WI38 (cell line): ENCODE measurements at regions not wholly inside any gene's neighbourhood (a gene's known extent, or its start where the extent isn't known, plus 50 kb on each side); places are given as distances from the start of the nearest gene placed in this dataset.

Source experiments
- H3K4me3 ChIP-seq: 2 replicates; pipeline ENCODE4 v1.5.1; 2011; ENCODE audit warnings: low read depth, mild to moderate bottlenecking, control low read depth, low read length
- TF ChIP-seq, protein P1 (sequence below): IDR thresholded peaks from 2 replicates; pipeline ENCODE4 v1.5.1; 2012; ENCODE audit warnings: low read depth, mild to moderate bottlenecking, control low read depth, low read length

DNA sequence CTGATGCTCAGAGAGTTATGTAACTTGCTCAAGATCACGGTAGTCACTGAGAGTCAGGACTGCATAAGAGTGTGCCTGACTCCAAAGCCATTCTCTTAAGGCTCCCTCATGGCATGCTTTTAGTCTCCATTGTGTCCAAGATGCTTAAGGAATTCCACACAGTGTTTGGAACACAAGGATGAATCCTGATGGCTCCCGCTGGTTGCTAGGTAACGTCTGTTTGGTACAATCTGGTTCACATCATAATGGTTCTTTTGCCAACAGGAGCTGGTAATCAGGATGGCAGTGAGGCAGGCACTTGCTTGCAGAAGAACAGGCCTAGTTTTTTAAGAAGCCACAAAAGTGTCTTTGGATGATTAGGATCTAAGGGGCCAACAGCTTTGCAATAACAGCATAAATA lies 436.5 kb upstream of the DAB1 start:
- no peak overlapping the region for H3K4me3 ChIP-seq
- TF ChIP-seq, protein P1, sequence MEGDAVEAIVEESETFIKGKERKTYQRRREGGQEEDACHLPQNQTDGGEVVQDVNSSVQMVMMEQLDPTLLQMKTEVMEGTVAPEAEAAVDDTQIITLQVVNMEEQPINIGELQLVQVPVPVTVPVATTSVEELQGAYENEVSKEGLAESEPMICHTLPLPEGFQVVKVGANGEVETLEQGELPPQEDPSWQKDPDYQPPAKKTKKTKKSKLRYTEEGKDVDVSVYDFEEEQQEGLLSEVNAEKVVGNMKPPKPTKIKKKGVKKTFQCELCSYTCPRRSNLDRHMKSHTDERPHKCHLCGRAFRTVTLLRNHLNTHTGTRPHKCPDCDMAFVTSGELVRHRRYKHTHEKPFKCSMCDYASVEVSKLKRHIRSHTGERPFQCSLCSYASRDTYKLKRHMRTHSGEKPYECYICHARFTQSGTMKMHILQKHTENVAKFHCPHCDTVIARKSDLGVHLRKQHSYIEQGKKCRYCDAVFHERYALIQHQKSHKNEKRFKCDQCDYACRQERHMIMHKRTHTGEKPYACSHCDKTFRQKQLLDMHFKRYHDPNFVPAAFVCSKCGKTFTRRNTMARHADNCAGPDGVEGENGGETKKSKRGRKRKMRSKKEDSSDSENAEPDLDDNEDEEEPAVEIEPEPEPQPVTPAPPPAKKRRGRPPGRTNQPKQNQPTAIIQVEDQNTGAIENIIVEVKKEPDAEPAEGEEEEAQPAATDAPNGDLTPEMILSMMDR = no peak

DNA sequence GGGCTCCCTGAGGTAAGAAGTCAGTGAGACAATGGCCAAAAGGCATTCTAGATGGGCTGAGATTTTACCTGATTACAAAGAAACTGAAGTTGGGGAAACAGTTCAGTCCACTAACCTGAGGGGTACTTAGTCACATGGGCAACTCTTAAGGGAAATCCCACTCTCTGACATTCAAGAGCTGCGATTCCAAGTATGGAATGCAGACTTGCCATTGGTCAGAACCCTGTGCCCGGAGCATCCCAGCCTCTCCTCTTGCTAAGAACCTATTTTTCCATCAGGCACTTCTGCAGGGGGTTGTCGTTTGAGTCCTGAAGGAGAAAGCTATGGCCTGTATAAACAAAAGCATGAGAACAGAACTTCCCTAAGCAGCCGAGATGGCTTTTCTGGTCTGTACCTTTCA lies 434.9 kb upstream of the DAB1 start:
- TF ChIP-seq, protein P1 = no peak

DNA sequence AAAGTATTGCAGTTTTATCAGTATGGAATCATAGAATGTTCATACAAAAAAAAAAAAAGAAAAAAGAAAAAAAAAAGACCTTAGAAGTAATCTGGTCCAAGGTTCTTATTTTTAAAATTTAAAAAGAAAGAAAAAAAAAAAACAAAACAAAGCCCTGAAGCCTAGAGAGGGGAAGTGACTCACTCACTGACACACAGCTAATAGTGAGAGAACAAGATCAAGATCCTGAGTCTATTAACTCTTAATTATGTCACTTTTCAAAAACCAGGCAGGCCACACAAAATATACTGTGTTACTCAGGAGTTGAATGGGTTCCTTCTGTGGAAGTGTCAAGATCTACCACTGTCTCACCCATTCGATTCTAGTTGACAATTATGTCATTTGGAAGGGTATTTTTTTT lies 433.9 kb upstream of the DAB1 start:
- no peak overlapping the region for H3K4me3 ChIP-seq
- TF ChIP-seq, protein P1 = no peak

More for the DNA sequence above, 434.9 kb upstream of the DAB1 start:
- H3K4me3 ChIP-seq = no peak overlapping the region

DNA sequence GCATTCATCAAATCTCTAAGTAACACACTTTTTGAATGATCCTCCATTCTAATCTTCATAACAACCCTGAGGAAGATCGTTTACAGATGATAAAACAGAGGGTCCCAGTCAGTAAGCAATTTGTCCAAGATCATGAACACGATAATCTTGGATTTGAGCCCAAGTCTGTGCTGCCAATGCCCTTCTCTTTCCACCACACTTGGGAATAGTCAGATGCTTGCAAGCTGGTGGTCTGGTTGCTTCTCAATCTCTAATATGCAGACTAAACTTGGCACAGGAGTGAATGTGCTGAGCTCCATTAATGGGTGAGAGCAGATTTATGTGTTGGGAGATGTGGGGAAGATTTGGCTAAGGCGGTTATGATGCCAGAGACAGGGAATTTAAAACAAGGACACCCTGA lies 430.6 kb upstream of the DAB1 start:
- TF ChIP-seq, protein P1 = no peak

DNA sequence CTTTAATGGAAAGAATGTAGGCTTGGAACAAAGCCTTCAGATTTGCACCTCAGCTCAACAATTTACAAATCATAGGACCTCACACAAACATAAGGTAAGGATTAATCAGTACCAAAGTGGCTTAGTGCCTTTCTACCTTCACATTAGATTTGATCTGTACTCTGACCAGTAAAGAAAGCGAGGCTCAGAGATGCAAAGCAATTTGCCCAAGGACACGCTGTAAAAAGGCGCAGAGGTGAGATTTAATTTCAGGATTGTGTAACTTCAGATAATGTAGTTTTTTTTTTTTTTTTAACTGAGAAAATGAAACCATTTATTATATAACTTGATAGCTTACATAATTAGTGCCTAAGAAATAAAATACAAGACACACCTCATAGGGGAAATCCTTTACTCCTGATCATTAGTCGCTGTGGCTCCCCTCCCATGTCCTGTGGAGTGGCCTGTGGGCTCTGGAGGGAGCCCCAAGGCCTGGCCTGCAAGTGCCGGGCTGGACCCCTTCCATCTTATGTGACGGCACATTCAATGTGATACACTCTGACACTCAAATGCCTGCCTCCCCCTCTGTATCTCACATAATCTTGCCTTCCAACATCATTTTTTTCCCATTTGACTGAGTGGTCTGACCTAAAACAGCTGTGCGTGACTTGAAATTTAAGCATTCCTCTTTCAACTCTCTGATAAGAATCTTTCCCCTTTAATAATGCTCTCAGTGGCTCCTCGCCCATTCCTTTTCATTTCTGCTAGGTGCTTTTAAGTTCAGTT lies 426.5 kb upstream of the DAB1 start:
- TF ChIP-seq, protein P1 = no peak
- no peak overlapping the region for H3K4me3 ChIP-seq

More for the DNA sequence above, 430.6 kb upstream of the DAB1 start:
- H3K4me3 ChIP-seq = no peak overlapping the region

DNA sequence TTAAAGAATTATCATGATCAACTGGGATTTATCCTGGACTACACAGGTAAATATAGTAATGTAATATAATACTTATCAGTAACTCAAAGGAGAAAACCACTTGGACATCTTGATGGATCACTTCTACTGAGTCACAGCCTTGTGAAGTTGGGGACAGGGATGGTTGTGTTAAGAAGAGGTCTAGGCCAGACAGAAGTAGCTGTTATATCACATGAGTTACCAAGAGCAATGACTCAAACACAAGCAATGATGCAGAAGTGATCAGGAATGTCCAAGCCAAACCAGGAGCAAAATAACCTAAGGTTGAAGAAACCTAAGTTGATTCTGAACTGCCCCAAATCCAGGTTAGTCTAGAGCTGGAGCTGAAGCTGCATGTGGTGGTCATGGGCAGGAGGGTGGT lies 424.5 kb upstream of the DAB1 start:
- no peak overlapping the region for H3K4me3 ChIP-seq
- TF ChIP-seq, protein P1 = no peak

DNA sequence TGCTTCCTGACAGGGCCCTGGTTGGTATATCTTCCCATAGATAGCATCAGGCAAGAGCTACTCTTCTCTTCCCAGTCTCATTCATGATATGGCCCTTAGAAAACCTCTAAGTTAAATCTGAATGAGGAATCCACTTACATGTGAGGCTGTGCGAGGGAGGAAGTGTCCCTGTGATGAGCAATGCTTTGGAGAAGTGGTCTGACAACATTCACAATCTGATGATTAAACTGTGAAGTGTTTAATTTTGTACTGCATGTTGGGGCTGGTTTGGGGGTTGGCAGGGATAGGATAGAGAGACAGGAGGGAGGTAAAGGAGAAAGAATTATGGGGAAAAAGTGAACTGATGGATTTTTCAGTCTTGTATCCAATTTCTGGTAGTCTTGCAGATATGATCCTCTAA lies 421.2 kb upstream of the DAB1 start:
- TF ChIP-seq, protein P1 = no peak
- H3K4me3 ChIP-seq = no peak overlapping the region
